H9 (cell line): ENCODE measurements at regions not wholly inside any gene's neighbourhood (a gene's known extent, or its start where the extent isn't known, plus 50 kb on each side); places are given as distances from the start of the nearest gene placed in this dataset.

ENCODE experiments used
- DNase-seq: peaks from one replicate; pipeline ENCODE4 v3.0.0-alpha.2; 2017
- H2AFZ ChIP-seq: one replicate; pipeline ENCODE4 v1.6.1; 2013; ENCODE audit warnings: mild to moderate bottlenecking, low read length, control low read depth, moderate library complexity
- H2AK5ac ChIP-seq: 2 replicates; pipeline ENCODE4 v1.6.1; 2013; ENCODE audit warnings: low read length, control low read depth, mixed read lengths; ENCODE audit not compliant: insufficient read length
- H2BK120ac ChIP-seq: one replicate; pipeline ENCODE4 v1.6.1; 2013; ENCODE audit warnings: low read depth, mild to moderate bottlenecking, low read length, control low read depth, inconsistent platforms; ENCODE audit not compliant: poor library complexity, severe bottlenecking
- H2BK12ac ChIP-seq: 2 replicates; pipeline ENCODE4 v1.6.1; 2013; ENCODE audit warnings: low read length, control low read depth, mixed read lengths, low read depth; ENCODE audit not compliant: insufficient read length
- H2BK15ac ChIP-seq: 2 replicates; pipeline ENCODE4 v1.6.1; 2013; ENCODE audit warnings: low read depth, low read length, control low read depth
- H2BK20ac ChIP-seq: one replicate; pipeline ENCODE4 v1.6.1; 2013; ENCODE audit warnings: low read depth, mild to moderate bottlenecking, low read length, control low read depth, inconsistent platforms; ENCODE audit not compliant: poor library complexity, severe bottlenecking
- H2BK5ac ChIP-seq: 2 replicates; pipeline ENCODE4 v1.6.1; 2013; ENCODE audit warnings: low read length, control low read depth, mixed read lengths; ENCODE audit not compliant: insufficient read length
- H3K14ac ChIP-seq: 2 replicates; pipeline ENCODE4 v1.6.1; 2013; ENCODE audit warnings: low read length, control low read depth; ENCODE audit not compliant: insufficient read depth
- H3K18ac ChIP-seq: 2 replicates; pipeline ENCODE4 v1.6.1; 2013; ENCODE audit warnings: low read depth, mild to moderate bottlenecking, mixed read lengths, low read length, control low read depth; ENCODE audit not compliant: insufficient read length
- H3K23ac ChIP-seq: 2 replicates; pipeline ENCODE4 v1.6.1; 2013; ENCODE audit warnings: low read length, control low read depth, mixed read lengths, low read depth; ENCODE audit not compliant: insufficient read length
- H3K23me2 ChIP-seq: 2 replicates; pipeline ENCODE4 v1.6.1; 2013; ENCODE audit warnings: low read depth, mild to moderate bottlenecking, mixed read lengths, low read length, control low read depth; ENCODE audit not compliant: insufficient read length, poor library complexity, severe bottlenecking
- H3K27ac ChIP-seq: 2 replicates; pipeline ENCODE4 v1.5.1; 2013; ENCODE audit warnings: low read length, control low read depth, mixed read lengths, low read depth; ENCODE audit not compliant: insufficient read length
- H3K27me3 ChIP-seq: 2 replicates; pipeline ENCODE4 v1.6.1; 2013; ENCODE audit warnings: low read length, control low read depth, inconsistent platforms; ENCODE audit not compliant: insufficient read depth
- H3K4ac ChIP-seq: 2 replicates; pipeline ENCODE4 v1.6.1; 2013; ENCODE audit warnings: low read depth, mild to moderate bottlenecking, control low read depth, inconsistent platforms, low read length, moderate library complexity
- H3K4me1 ChIP-seq: 2 replicates; pipeline ENCODE4 v1.6.1; 2013; ENCODE audit warnings: low read length, control low read depth, inconsistent platforms; ENCODE audit not compliant: insufficient read depth
- H3K4me2 ChIP-seq: 2 replicates; pipeline ENCODE4 v1.6.1; 2013; ENCODE audit warnings: low read length, control low read depth, mixed read lengths; ENCODE audit not compliant: insufficient read length, insufficient read depth
- H3K56ac ChIP-seq: 2 replicates; pipeline ENCODE4 v1.6.1; 2013; ENCODE audit warnings: low read depth, mild to moderate bottlenecking, mixed read lengths, low read length, control low read depth; ENCODE audit not compliant: insufficient read length
- H3K79me1 ChIP-seq: 2 replicates; pipeline ENCODE4 v1.6.1; 2013; ENCODE audit warnings: low read depth, mild to moderate bottlenecking, moderate library complexity, low read length, control low read depth, inconsistent platforms; ENCODE audit not compliant: insufficient read depth, poor library complexity, severe bottlenecking
- H3K79me2 ChIP-seq: 2 replicates; pipeline ENCODE4 v1.6.1; 2013; ENCODE audit warnings: low read length, control low read depth, inconsistent platforms; ENCODE audit not compliant: insufficient read depth
- H3K9ac ChIP-seq: 2 replicates; pipeline ENCODE4 v1.6.1; 2013; ENCODE audit warnings: low read length, control low read depth, mixed read lengths; ENCODE audit not compliant: insufficient read length; ENCODE audit errors: extremely low read depth
- H3K9me3 ChIP-seq: one replicate; pipeline ENCODE4 v1.6.1; 2013; ENCODE audit warnings: low read depth, low read length, inconsistent platforms; ENCODE audit not compliant: control insufficient read depth
- H3T11ph ChIP-seq: one replicate; pipeline ENCODE4 v1.6.1; 2013; ENCODE audit warnings: mild to moderate bottlenecking, low read length, control low read depth, inconsistent platforms
- H4K20me1 ChIP-seq: one replicate; pipeline ENCODE4 v1.6.1; 2013; ENCODE audit not compliant: control insufficient read depth, insufficient read length, insufficient read depth
- H4K5ac ChIP-seq: 2 replicates; pipeline ENCODE4 v1.6.1; 2013; ENCODE audit warnings: low read depth, mild to moderate bottlenecking, mixed read lengths, low read length, control low read depth; ENCODE audit not compliant: insufficient read length
- H4K8ac ChIP-seq: replicated peaks from 2 replicates; pipeline ENCODE4 v1.6.1; 2013; ENCODE audit warnings: low read length, control low read depth, mixed read lengths, low read depth; ENCODE audit not compliant: insufficient read length
- H4K91ac ChIP-seq: 2 replicates; pipeline ENCODE4 v1.6.1; 2013; ENCODE audit warnings: low read depth, mild to moderate bottlenecking, moderate library complexity, mixed read lengths, low read length, control low read depth; ENCODE audit not compliant: insufficient read length
- H3K27ac Mint-ChIP-seq, 3 experiments: 2 replicates in 2 of 3; 3 replicates in 1 of 3; pipeline ENCODE4 v1.8.0; 2020 to 2021; ENCODE audit warnings: mixed read lengths in 3 of 3, mild to moderate bottlenecking in 1 of 3, moderate library complexity in 1 of 3
- H3K27me3 Mint-ChIP-seq: 2 replicates; pipeline ENCODE4 v1.8.0; 2021; ENCODE audit warnings: low read depth, mild to moderate bottlenecking, moderate library complexity, mixed read lengths
- H3K36me3 Mint-ChIP-seq, 3 experiments: 2 replicates in 2 of 3; 3 replicates in 1 of 3; pipeline ENCODE4 v1.8.0; 2020 to 2021; ENCODE audit warnings: low read depth in 3 of 3, mixed read lengths in 3 of 3; ENCODE audit not compliant: insufficient read depth in 1 of 3
- H3K4me1 Mint-ChIP-seq, 2 experiments: 2 replicates each; pipeline ENCODE4 v1.8.0; 2020; ENCODE audit warnings: mixed read lengths in 2 of 2
- H3K4me3 Mint-ChIP-seq, 2 experiments: 2 replicates in 1 of 2; 3 replicates in 1 of 2; pipeline ENCODE4 v1.8.0; 2020 to 2021; ENCODE audit warnings: mild to moderate bottlenecking in 2 of 2, mixed read lengths in 2 of 2, moderate library complexity in 1 of 2
- H3K9me3 Mint-ChIP-seq, 2 experiments: 2 replicates in 1 of 2; 3 replicates in 1 of 2; pipeline ENCODE4 v1.8.0; 2020; ENCODE audit warnings: mild to moderate bottlenecking in 2 of 2, mixed read lengths in 2 of 2, moderate library complexity in 1 of 2
- CTCF ChIP-seq: fragments of 200-600 bp; sonication (generic); conservative IDR thresholded peaks from 3 replicates; pipeline ENCODE4 v1.8.0; 2021; ENCODE audit warnings: antibody characterized with exemption, mild to moderate bottlenecking
- WGBS: extraction: QIAGEN DNeasy Blood & Tissue Kit; methylation state at CpG from one replicate; pipeline ENCODE4 v1.1.7; 2013; ENCODE audit warnings: missing lambda C conversion rate, low lambda C conversion rate, mixed read lengths; ENCODE audit not compliant: insufficient read length; ENCODE audit errors: extremely low coverage; 5-methylcytosine and 5-hydroxymethylcytosine counted together

DNA sequence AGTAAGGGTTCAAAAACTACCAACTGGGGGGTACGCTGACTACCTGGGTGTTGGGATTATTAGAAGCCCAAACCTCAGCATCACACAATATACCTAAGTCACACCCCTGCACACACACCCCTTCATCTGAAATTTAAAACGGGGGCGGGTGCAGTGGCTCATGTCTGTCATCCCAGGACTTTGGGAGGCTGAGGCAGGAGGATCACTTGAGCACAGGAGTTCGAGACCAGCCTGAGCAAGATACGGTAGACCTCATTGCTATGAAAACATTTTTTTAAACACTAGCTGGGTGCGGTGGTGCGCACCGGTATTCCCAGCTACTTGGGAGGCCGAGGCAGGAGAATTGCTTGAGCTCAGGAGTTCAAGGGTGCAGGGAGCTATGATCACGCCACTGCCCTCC is 331.0 kb downstream of the ASMT start:
- H3K36me3 Mint-ChIP-seq, result no peaks in the 10 kb centered on the region
- no peak overlapping the region for H2BK12ac ChIP-seq
- no peak overlapping the region for H3T11ph ChIP-seq
- H2BK120ac ChIP-seq, result no peak overlapping the region
- no peak overlapping the region for H2AK5ac ChIP-seq
- no peak overlapping the region for H4K5ac ChIP-seq
- no peak overlapping the region for H2AFZ ChIP-seq
- no peaks in the 10 kb centered on the region; the same call in 1 of the 2 replicates for H3K27me3 Mint-ChIP-seq
- no CpG with 5 or more reads among the region's 10 CpGs for WGBS
- no peak overlapping the region for H3K14ac ChIP-seq
- H3K9me3 ChIP-seq, result no peaks in the 10 kb centered on the region
- H3K4me3 Mint-ChIP-seq, result no peak overlapping the region
- H2BK20ac ChIP-seq, result no peak overlapping the region
- no peak overlapping the region for H3K27ac Mint-ChIP-seq
- no peak overlapping the region for H3K23ac ChIP-seq
- H3K27ac ChIP-seq, result no peak overlapping the region
- H4K91ac ChIP-seq, result no peak overlapping the region
- no peak overlapping the region for H4K8ac ChIP-seq
- no peak overlapping the region for H3K4ac ChIP-seq
- H3K79me1 ChIP-seq, result no peaks in the 10 kb centered on the region
- no peaks in the 10 kb centered on the region for H3K9me3 Mint-ChIP-seq
- no peaks in the 10 kb centered on the region for H3K27me3 ChIP-seq
- no peak overlapping the region for H2BK15ac ChIP-seq
- no peak overlapping the region for H3K56ac ChIP-seq
- no peak overlapping the region for H2BK5ac ChIP-seq
- no peak for DNase-seq
- H3K9ac ChIP-seq, result no peak overlapping the region
- H3K79me2 ChIP-seq, result no peaks in the 10 kb centered on the region
- no peaks in the 10 kb centered on the region for H4K20me1 ChIP-seq
- H3K23me2 ChIP-seq, result no peaks in the 10 kb centered on the region
- no peaks in the 10 kb centered on the region; the same call in 1 of the 2 replicates for H3K4me1 ChIP-seq
- H3K4me2 ChIP-seq, result no peak overlapping the region
- H3K18ac ChIP-seq, result no peak overlapping the region
- no peak for TF ChIP-seq CTCF
- peaks cover 5% of the 10 kb centered on the region in 2 experiments for H3K4me1 Mint-ChIP-seq
